CD4-positive, alpha-beta T cell (primary cell): ENCODE measurements at regions not wholly inside any gene's neighbourhood (a gene's known extent, or its start where the extent isn't known, plus 50 kb on each side); places are given as distances from the start of the nearest gene placed in this dataset.

Experiments used
- ATAC-seq: fragments of 200-7000 bp; cut with Tn5 transposase; one replicate; pipeline ENCODE4 v1.10.0; 2022; ENCODE audit warnings: mild to moderate bottlenecking; ENCODE audit not compliant: poor library complexity
- CTCF ChIA-PET: fragments of 350-600 bp; sonication (Branson Sonifier 250); formaldehyde crosslinking; loops from one replicate; lab custom pipeline; 2021; ENCODE audit warnings: antibody characterized with exemption, inconsistent platforms; lab: Charles Lee
- POLR2A ChIA-PET: fragments of 350-600 bp; sonication (Branson Sonifier 250); formaldehyde crosslinking; loops from one replicate; lab custom pipeline; 2021; ENCODE audit warnings: antibody characterized with exemption, inconsistent platforms; lab: Charles Lee
- DNase-seq, 14 experiments: peaks; one replicate each; pipeline ENCODE4 v3.0.0-alpha.2; 2013 to 2020; ENCODE audit warnings: mixed read lengths in 2 of 14
- H3K27ac ChIP-seq, 2 donors: one replicate each; pipeline versions ENCODE4 v1.5.1 to v1.7.0; 2013; ENCODE audit warnings: low read length in 2 of 2, low read depth in 1 of 2, mild to moderate bottlenecking in 1 of 2
- H3K27me3 ChIP-seq, 2 experiments: 1 replicate in 1 of 2; 2 replicates in 1 of 2; pipeline versions ENCODE4 v1.6.1 to v1.7.0; 2013; ENCODE audit warnings: low read length in 2 of 2, control low read depth in 1 of 2, mild to moderate bottlenecking in 1 of 2, moderate library complexity in 1 of 2; ENCODE audit not compliant: insufficient read depth in 2 of 2, control insufficient read depth in 1 of 2
- H3K36me3 ChIP-seq: one replicate; pipeline ENCODE4 v1.6.1; 2013; ENCODE audit warnings: low read length, control low read depth; ENCODE audit not compliant: insufficient read depth
- H3K4me1 ChIP-seq: one replicate; pipeline ENCODE4 v1.6.1; 2013; ENCODE audit warnings: low read length, control low read depth; ENCODE audit not compliant: insufficient read depth
- H3K4me3 ChIP-seq: one replicate; pipeline ENCODE4 v1.5.1; 2013; ENCODE audit warnings: mild to moderate bottlenecking, low read length, moderate library complexity
- H3K9me3 ChIP-seq, 2 experiments: 1 replicate in 1 of 2; 2 replicates in 1 of 2; pipeline versions ENCODE4 v1.6.1 to v1.7.0; 2013; ENCODE audit warnings: low read length in 2 of 2, mild to moderate bottlenecking in 2 of 2, control low read depth in 1 of 2, moderate library complexity in 1 of 2; ENCODE audit not compliant: control insufficient read depth in 1 of 2, insufficient read depth in 1 of 2
- H3K27ac Mint-ChIP-seq: one replicate; pipeline ENCODE4 v1.8.0; 2020; ENCODE audit warnings: mixed read lengths
- H3K27me3 Mint-ChIP-seq: one replicate; pipeline ENCODE4 v1.8.0; 2021; ENCODE audit warnings: mixed read lengths
- H3K36me3 Mint-ChIP-seq: one replicate; pipeline ENCODE4 v1.8.0; 2021; ENCODE audit warnings: low read depth, mixed read lengths
- H3K4me1 Mint-ChIP-seq: one replicate; pipeline ENCODE4 v1.8.0; 2021; ENCODE audit warnings: low read depth, mixed read lengths
- H3K4me3 Mint-ChIP-seq: one replicate; pipeline ENCODE4 v1.8.0; 2020; ENCODE audit warnings: mild to moderate bottlenecking, mixed read lengths
- H3K9me3 Mint-ChIP-seq: one replicate; pipeline ENCODE4 v1.8.0; 2020; ENCODE audit warnings: mixed read lengths
- CTCF ChIP-seq: fragments of 200-600 bp; IDR thresholded peaks from one replicate; pipeline ENCODE4 v1.8.0; 2022; ENCODE audit warnings: antibody characterized with exemption, mild to moderate bottlenecking
- intact Hi-C, 2 experiments: fragments of 100-400 bp; cut with DNase I in 1 of 2; cut with micrococcal nuclease in 1 of 2; formaldehyde crosslinking; loops; one replicate each; pipeline versions ENCODE4 v1.15.1 to v1.9.0; 2023 to 2025; cut with DNase I, micrococcal nuclease

GRCh38 chr12:38158428-38159091 lies 158.0 kb upstream of the ALG10B start:
- H3K36me3 Mint-ChIP-seq = no peaks in the 10 kb centered on the region
- H3K4me3 Mint-ChIP-seq = no peak overlapping the region
- ChIA-PET POLR2A (no interaction called here), CTCF (no interaction called here)
- Histone ChIP-seq H3K27me3 (no peaks in the 10 kb centered on the region), H3K27ac (no peak overlapping the region), H3K4me1 (no peaks in the 10 kb centered on the region), H3K9me3 (peaks cover 0 to 100% of the 10 kb centered on the region in 2 experiments), H3K4me3 (no peak overlapping the region), H3K36me3 (no peaks in the 10 kb centered on the region)
- intact Hi-C loops = no loop called here
- ATAC-seq = no peak
- H3K9me3 Mint-ChIP-seq = peaks cover 4% of the 10 kb centered on the region
- no peak for TF ChIP-seq CTCF
- H3K4me1 Mint-ChIP-seq = no peaks in the 10 kb centered on the region
- no peak for DNase-seq
- no peak overlapping the region for H3K27ac Mint-ChIP-seq
- no peaks in the 10 kb centered on the region for H3K27me3 Mint-ChIP-seq

GRCh38 chr12:38159092-38159551 lies 157.5 kb upstream of the ALG10B start:
- no peaks in the 10 kb centered on the region for H3K27me3 ChIP-seq
- H3K9me3 ChIP-seq = peaks cover 0 to 97% of the 10 kb centered on the region in 2 experiments
- Mint-ChIP-seq H3K4me3 (no peak overlapping the region), H3K27me3 (no peaks in the 10 kb centered on the region), H3K27ac (no peak overlapping the region), H3K4me1 (no peaks in the 10 kb centered on the region), H3K36me3 (no peaks in the 10 kb centered on the region), H3K9me3 (peaks cover 4% of the 10 kb centered on the region)
- H3K27ac ChIP-seq = no peak overlapping the region
- no peak for TF ChIP-seq CTCF
- H3K4me1 ChIP-seq = no peaks in the 10 kb centered on the region
- ChIA-PET POLR2A (no interaction called here), CTCF (no interaction called here)
- DNase-seq (no peak), ATAC-seq (no peak)
- intact Hi-C loops = no loop called here
- no peaks in the 10 kb centered on the region for H3K36me3 ChIP-seq
- no peak overlapping the region for H3K4me3 ChIP-seq

- CTCF ChIA-PET = no interaction called here
- ATAC-seq = no peak
- Mint-ChIP-seq H3K27ac (no peak overlapping the region), H3K27me3 (no peaks in the 10 kb centered on the region), H3K4me1 (no peaks in the 10 kb centered on the region), H3K9me3 (peaks cover 4% of the 10 kb centered on the region), H3K4me3 (no peak overlapping the region), H3K36me3 (no peaks in the 10 kb centered on the region)
- no peaks in the 10 kb centered on the region for H3K4me1 ChIP-seq
- no peak for TF ChIP-seq CTCF
- H3K27me3 ChIP-seq = no peaks in the 10 kb centered on the region
- H3K36me3 ChIP-seq = no peaks in the 10 kb centered on the region
- H3K4me3 ChIP-seq = no peak overlapping the region
- no peak for DNase-seq
- peaks cover 0 to 91% of the 10 kb centered on the region in 2 experiments for H3K9me3 ChIP-seq
- POLR2A ChIA-PET = no interaction called here
- intact Hi-C loops = no loop called here
- no peak overlapping the region for H3K27ac ChIP-seq
Observed at GRCh38 chr12:38159591-38160317, 156.8 kb upstream of the ALG10B start.
